ENCODE measurements at regions not wholly inside any gene's neighbourhood (a gene's known extent, or its start where the extent isn't known, plus 50 kb on each side); places are given as distances from the start of the nearest gene placed in this dataset.
"Not testable (repeated sequence)": the region's sequence is repeated elsewhere in the genome, so short reads cannot be mapped to it uniquely, and the experiment has no call there.

GRCh38 chr6:168796106-168796505, 355.1 kb downstream of the SMOC2 start:
- Histone ChIP-seq H3K9me3 (no peaks in the 10 kb centered on the region), H3K27ac (no peak overlapping the region), H3K36me3 (replicated peaks in 1 of 2; ENCODE audit: insufficient read depth in 1 of 2, low read depth in 2 of 2) (no peaks in the 10 kb centered on the region), H3K4me3 (no peak overlapping the region), H3K4me1 (no peaks in the 10 kb centered on the region), H3K27me3 (no peaks in the 10 kb centered on the region)
- ATAC-seq (no peak), DNase-seq (no peak)
- no peak for TF ChIP-seq CTCF (IDR thresholded peaks at IDR 0.05)
- no peak for TF ChIP-seq POLR2A (IDR thresholded peaks at IDR 0.05)
- WGBS, 2 donors = 54 to 62% methylated on average over 6 to 8 of the region's 8 CpGs
- intact Hi-C loops (cut with DNase I) = no loop called here

- intact Hi-C loops (cut with DNase I); H3K9me3 ChIP-seq; H3K27me3 ChIP-seq; H3K27ac ChIP-seq; DNase-seq; ATAC-seq; H3K4me3 ChIP-seq; H3K36me3 ChIP-seq (replicated peaks in 1 of 2; ENCODE audit: insufficient read depth in 1 of 2, low read depth in 2 of 2); H3K4me1 ChIP-seq: not testable (repeated sequence)
- WGBS, 2 donors = 85 to 95% methylated on average over 5 to 6 of the region's 12 CpGs
These were observed 354.6 kb downstream of the SMOC2 start for GRCh38 chr6:168795611-168796010.

GRCh38 chr6:168794491-168794890, 353.5 kb downstream of the SMOC2 start:
- WGBS, 2 donors = 73 to 76% methylated on average over 12 of the region's 12 CpGs
- Histone ChIP-seq H3K4me1 (no peaks in the 10 kb centered on the region), H3K27ac (no peak overlapping the region), H3K9me3 (no peaks in the 10 kb centered on the region), H3K27me3 (no peaks in the 10 kb centered on the region), H3K4me3 (no peak overlapping the region), H3K36me3 (replicated peaks in 1 of 2; ENCODE audit: insufficient read depth in 1 of 2, low read depth in 2 of 2) (no peaks in the 10 kb centered on the region)
- ATAC-seq (no peak), DNase-seq (no peak)
- TF ChIP-seq POLR2A (IDR thresholded peaks at IDR 0.05) = no peak
- no peak for TF ChIP-seq CTCF (IDR thresholded peaks at IDR 0.05)
- intact Hi-C loops (cut with DNase I) = no loop called here

- 69 to 84% methylated on average over 6 of the region's 6 CpGs for WGBS, 2 donors
These were observed 352.7 kb downstream of the SMOC2 start for GRCh38 chr6:168793649-168794048.

DNA sequence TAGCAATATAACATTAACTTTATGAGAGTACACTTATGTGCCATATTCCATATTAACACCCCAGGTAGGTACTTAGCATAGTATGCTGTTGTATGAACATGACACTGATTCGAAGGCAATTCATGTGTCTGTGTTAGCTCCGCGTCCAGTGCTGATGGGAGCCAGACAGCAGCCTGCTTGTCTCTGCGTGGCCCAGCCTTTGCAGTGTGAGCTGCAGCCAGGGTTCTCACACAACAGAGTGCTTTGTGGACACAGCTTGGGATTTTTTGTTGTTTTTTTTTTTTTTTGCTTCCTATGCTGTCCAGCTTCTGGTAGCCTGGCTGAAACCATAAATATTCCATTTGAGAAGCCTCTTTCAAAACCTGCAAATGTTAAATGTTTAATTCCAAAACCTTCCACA, 350.9 kb downstream of the SMOC2 start:
- WGBS, 2 donors = 83 to 89% methylated on average over 4 of the region's 4 CpGs
- no peaks in the 10 kb centered on the region for H3K36me3 ChIP-seq (replicated peaks in 1 of 2; ENCODE audit: insufficient read depth in 1 of 2, low read depth in 2 of 2)

More at GRCh38 chr6:168793649-168794048, 352.7 kb downstream of the SMOC2 start:
- TF ChIP-seq CTCF (IDR thresholded peaks at IDR 0.05) (no peak), POLR2A (IDR thresholded peaks at IDR 0.05) (no peak)
- Histone ChIP-seq H3K4me3 (no peak overlapping the region), H3K9me3 (no peaks in the 10 kb centered on the region), H3K27ac (no peak overlapping the region), H3K27me3 (no peaks in the 10 kb centered on the region), H3K4me1 (no peaks in the 10 kb centered on the region), H3K36me3 (replicated peaks in 1 of 2; ENCODE audit: insufficient read depth in 1 of 2, low read depth in 2 of 2) (no peaks in the 10 kb centered on the region)
- ATAC-seq (no peak), DNase-seq (no peak)
- intact Hi-C loops (cut with DNase I) = no loop called here

More for the DNA sequence above, 350.9 kb downstream of the SMOC2 start:
- DNase-seq (no peak), ATAC-seq (no peak)
- intact Hi-C loops (cut with DNase I) = no loop called here
- Histone ChIP-seq H3K4me1 (no peaks in the 10 kb centered on the region), H3K4me3 (no peak overlapping the region), H3K27me3 (no peaks in the 10 kb centered on the region), H3K27ac (no peak overlapping the region), H3K9me3 (no peaks in the 10 kb centered on the region)
- TF ChIP-seq POLR2A (IDR thresholded peaks at IDR 0.05) (no peak), CTCF (IDR thresholded peaks at IDR 0.05) (no peak)

Data from body of pancreas (tissue), 4 donors.